GM12892 (cell line): ENCODE measurements at regions not wholly inside any gene's neighbourhood (a gene's known extent, or its start where the extent isn't known, plus 50 kb on each side); places are given as distances from the start of the nearest gene placed in this dataset.

Experiments used
- DNase-seq: peaks from one replicate; pipeline ENCODE4 v3.0.0; 2011; ENCODE audit not compliant: insufficient read length
- FAIRE-seq: peaks from 2 replicates; lab custom pipeline; 2011; peaks lifted over from hg19 to GRCh38; lab: Jason Lieb, UNC
- POLR2A ChIP-seq: IDR thresholded peaks from 2 replicates; pipeline ENCODE4 v1.6.1; 2011; ENCODE audit warnings: low read depth, low read length, control low read depth
- POLR2AphosphoS5 ChIP-seq: IDR thresholded peaks from 2 replicates; pipeline ENCODE4 v1.6.1; 2011; ENCODE audit warnings: low read depth, low read length, control low read depth
- TAF1 ChIP-seq: IDR thresholded peaks from 2 replicates; pipeline ENCODE4 v1.6.1; 2011; ENCODE audit warnings: low read depth, mild to moderate bottlenecking, control low read depth, low read length, borderline replicate concordance

GRCh38 chr15:69818529-69818928 is 279.2 kb downstream of the TLE3 start:
- DNase-seq: no peak
- TF ChIP-seq POLR2AphosphoS5 (no peak), POLR2A (no peak), TAF1 (no peak)
- no peak for FAIRE-seq

GRCh38 chr15:69819371-69819770 is 278.3 kb downstream of the TLE3 start:
- DNase-seq: no peak
- FAIRE-seq: no peak
- TF ChIP-seq POLR2AphosphoS5 (no peak), TAF1 (no peak), POLR2A (no peak)

GRCh38 chr15:69820819-69821218 is 276.9 kb downstream of the TLE3 start:
- no peak for DNase-seq
- FAIRE-seq: no peak
- TF ChIP-seq POLR2A: no peak

- TF ChIP-seq POLR2AphosphoS5 (no peak), POLR2A (no peak), TAF1 (no peak)
- DNase-seq (no peak), FAIRE-seq (no peak)
These were observed 274.4 kb downstream of the TLE3 start for GRCh38 chr15:69823223-69823907.

GRCh38 chr15:69824075-69824876 is 273.4 kb downstream of the TLE3 start:
- TF ChIP-seq POLR2A: no peak
- TF ChIP-seq TAF1: no peak
- no peak for TF ChIP-seq POLR2AphosphoS5
- DNase-seq (no peak), FAIRE-seq (no peak)

- no peak for TF ChIP-seq TAF1
- FAIRE-seq (no peak), DNase-seq (no peak)
These were observed 272.8 kb downstream of the TLE3 start for GRCh38 chr15:69824877-69825406.

- no peak for DNase-seq
- TF ChIP-seq POLR2AphosphoS5 (no peak), POLR2A (no peak), TAF1 (no peak)
- FAIRE-seq: no peak
These were observed 271.5 kb downstream of the TLE3 start for GRCh38 chr15:69825941-69826818.

- no peak for FAIRE-seq
- TF ChIP-seq TAF1 (no peak), POLR2A (no peak), POLR2AphosphoS5 (no peak)
- no peak for DNase-seq
These were observed 270.9 kb downstream of the TLE3 start for GRCh38 chr15:69826819-69827175.

- no peak for DNase-seq
- TF ChIP-seq TAF1: no peak
- TF ChIP-seq POLR2AphosphoS5: no peak
- TF ChIP-seq POLR2A: no peak
- no peak for FAIRE-seq
These were observed 270.0 kb downstream of the TLE3 start for GRCh38 chr15:69827751-69828150.

GRCh38 chr15:69828181-69828828 is 269.4 kb downstream of the TLE3 start:
- DNase-seq: no peak
- no peak for FAIRE-seq

GRCh38 chr15:69829974-69830373 is 267.7 kb downstream of the TLE3 start:
- TF ChIP-seq POLR2AphosphoS5 (no peak), POLR2A (no peak)
- DNase-seq (no peak), FAIRE-seq (no peak)

More at GRCh38 chr15:69828181-69828828, 269.4 kb downstream of the TLE3 start:
- no peak for TF ChIP-seq POLR2AphosphoS5
- TF ChIP-seq POLR2A: no peak
- no peak for TF ChIP-seq TAF1
